C4-2B (cell line): ENCODE measurements at regions not wholly inside any gene's neighbourhood (a gene's known extent, or its start where the extent isn't known, plus 50 kb on each side); places are given as distances from the start of the nearest gene placed in this dataset.

Source experiments
- H3K27ac ChIP-seq: fragments of 450-650 bp; 2 replicates; pipeline ENCODE4 v1.5.1; 2017
- ZFX ChIP-seq: fragments of 450-650 bp; IDR thresholded peaks from 2 replicates; pipeline ENCODE4 v1.6.1; 2017
- TF ChIP-seq, protein P1 (sequence below): fragments of 450-650 bp; conservative IDR thresholded peaks from 2 replicates; pipeline ENCODE4 v1.5.1; 2017; ENCODE audit warnings: mild to moderate bottlenecking

- TF ChIP-seq ZFX, result no peak
- TF ChIP-seq, protein P1, sequence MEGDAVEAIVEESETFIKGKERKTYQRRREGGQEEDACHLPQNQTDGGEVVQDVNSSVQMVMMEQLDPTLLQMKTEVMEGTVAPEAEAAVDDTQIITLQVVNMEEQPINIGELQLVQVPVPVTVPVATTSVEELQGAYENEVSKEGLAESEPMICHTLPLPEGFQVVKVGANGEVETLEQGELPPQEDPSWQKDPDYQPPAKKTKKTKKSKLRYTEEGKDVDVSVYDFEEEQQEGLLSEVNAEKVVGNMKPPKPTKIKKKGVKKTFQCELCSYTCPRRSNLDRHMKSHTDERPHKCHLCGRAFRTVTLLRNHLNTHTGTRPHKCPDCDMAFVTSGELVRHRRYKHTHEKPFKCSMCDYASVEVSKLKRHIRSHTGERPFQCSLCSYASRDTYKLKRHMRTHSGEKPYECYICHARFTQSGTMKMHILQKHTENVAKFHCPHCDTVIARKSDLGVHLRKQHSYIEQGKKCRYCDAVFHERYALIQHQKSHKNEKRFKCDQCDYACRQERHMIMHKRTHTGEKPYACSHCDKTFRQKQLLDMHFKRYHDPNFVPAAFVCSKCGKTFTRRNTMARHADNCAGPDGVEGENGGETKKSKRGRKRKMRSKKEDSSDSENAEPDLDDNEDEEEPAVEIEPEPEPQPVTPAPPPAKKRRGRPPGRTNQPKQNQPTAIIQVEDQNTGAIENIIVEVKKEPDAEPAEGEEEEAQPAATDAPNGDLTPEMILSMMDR, result no peak
- peak overlapping the region; percentile 30 for H3K27ac ChIP-seq
Observed at GRCh38 chr9:89655990-89656657, 51.3 kb downstream of the GADD45G start.

DNA sequence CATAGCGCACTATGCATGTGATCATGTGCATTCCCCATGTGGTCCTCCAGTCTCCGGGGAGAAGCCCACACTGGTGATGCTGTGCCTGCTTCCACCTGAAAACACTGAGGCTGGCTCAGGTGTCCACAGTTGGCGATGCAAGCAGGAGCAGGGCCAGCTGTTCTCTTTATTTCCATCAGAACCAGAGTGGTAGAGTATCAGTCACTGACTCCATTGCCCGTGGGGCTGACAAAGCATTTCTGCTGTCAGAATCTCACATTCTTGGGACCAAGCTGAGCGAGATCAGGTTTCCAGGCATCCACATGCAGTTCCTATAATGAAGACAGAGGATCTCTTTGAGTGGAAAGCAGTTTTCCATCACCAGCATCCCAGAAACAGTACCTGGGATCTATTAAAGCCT lies 52.5 kb downstream of the GADD45G start:
- H3K27ac ChIP-seq, result no peak overlapping the region
- no peak for TF ChIP-seq ZFX
- TF ChIP-seq, protein P1, result no peak

DNA sequence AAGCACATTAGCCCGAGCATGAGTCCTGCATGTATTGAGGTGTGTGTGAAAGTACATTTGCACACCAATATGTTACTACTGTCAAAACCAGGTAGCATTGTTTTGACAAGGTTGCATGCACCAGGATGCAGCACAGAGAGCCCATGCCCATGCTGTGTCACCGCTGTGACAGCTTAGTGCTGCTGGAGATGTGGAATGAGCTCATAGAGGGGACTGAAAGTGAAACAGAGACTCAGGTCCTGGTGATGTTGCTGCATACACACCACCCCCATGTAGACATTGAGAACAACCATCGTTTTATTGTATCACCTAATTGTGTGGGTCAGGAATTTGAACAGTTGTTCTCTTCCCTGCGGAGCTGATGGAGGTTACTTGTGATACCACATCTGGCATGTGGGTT lies 53.0 kb downstream of the GADD45G start:
- no peak overlapping the region for H3K27ac ChIP-seq
- TF ChIP-seq, protein P1, result no peak
- TF ChIP-seq ZFX, result no peak

DNA sequence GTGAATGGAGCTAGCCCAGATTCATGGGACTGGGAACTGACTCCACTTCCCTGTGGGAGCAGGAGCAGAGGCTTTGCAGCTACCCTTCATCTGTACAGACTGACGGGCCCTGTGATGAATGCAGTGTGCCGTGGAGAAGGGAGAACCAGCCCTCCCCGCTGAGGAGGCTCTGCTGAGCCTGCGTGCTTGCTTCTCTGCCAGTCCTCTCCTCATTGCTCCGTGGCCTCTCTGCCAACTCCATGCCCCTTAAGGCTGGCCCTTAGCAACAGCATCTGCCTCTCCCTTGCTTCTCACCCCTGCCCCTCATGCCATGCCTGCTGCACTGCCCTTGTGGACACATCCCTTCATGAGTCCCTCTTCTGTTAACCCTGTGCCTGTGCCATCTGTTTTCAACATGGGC lies 53.6 kb downstream of the GADD45G start:
- TF ChIP-seq ZFX, result no peak
- TF ChIP-seq, protein P1, result no peak
- no peak overlapping the region for H3K27ac ChIP-seq

DNA sequence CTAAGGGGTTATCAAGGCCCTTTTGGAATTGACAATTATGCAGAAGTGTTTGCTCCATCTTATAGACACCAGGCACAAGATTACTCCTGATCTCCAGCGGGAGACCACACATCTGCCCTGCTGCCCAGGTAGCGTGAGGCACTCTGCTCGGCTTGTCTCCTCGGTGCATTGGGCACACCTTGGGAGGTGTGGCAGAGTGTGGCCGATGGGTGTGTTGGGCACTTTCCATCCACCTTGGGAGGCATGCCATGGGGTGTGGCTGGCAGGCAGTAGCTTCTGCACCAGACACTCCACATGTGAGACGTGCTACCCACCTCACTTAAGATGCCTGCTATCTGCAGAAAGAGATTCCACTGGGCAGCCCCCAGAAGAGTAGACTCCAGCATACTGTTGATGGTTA lies 54.1 kb downstream of the GADD45G start:
- TF ChIP-seq ZFX, result no peak
- TF ChIP-seq, protein P1, result no peak

DNA sequence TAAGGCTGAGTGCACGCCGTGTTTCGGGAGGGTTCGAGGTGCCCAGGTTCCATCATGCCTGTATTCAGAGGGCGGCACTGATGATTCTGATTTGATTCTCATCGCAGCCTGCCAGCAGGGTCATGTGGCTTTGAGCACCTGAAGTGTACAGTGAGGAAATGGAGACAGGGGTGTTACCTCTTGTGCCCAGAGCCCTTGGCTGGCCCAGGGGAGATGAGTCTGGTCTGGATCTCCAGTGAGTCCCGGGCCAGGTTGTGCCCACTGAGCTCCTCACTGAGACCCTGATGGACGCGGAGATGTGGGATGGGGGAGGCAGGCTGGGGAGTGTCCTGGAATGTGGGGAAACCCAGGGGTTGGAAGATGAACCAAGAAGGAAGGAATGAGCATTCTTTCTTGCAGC lies 54.7 kb downstream of the GADD45G start:
- TF ChIP-seq ZFX, result no peak
- TF ChIP-seq, protein P1, result no peak
- no peak overlapping the region for H3K27ac ChIP-seq

More for the DNA sequence above, 54.1 kb downstream of the GADD45G start:
- no peak overlapping the region for H3K27ac ChIP-seq

DNA sequence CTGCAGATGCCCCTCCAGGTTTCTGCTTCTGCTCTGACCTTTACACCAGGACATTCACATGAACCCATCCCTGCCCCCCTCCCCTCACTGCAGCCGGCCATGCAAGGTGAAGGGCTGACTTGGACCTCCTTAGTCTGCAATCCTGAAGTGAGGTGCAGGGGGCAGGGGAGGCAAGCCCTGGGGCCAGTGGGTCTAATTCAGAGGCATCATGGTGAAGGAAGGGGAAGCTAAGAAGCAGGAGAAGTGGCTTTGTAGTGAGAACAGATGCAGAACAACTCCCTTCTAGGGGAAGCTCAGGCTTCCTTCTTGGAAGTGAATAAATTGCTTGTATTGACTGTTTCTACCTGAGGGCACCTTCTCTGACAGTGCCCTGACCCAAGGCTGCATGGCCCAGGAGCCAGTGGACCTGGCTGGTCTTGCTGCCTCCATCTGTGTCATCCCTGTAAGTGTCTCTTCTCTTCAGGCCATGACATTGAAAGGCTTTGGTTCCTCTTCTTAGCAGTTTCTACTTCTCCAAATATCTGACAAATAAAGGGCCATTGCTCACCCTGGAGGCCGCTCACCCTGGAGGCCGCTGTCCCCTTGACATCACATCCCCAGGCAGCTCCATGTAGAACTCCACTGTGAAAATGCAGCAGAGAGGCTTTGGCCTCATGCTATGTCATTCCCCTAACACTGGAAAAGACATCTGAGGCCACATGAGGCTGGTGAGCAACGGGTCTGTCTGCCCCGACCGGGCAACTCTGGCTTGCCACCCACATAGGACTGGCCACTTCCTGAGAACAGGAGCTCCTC lies 55.3 kb downstream of the GADD45G start:
- no peak overlapping the region; the same call in 1 of the 2 replicates for H3K27ac ChIP-seq
- TF ChIP-seq, protein P1, result no peak
- TF ChIP-seq ZFX, result no peak
